ENCODE measurements at regions not wholly inside any gene's neighbourhood (a gene's known extent, or its start where the extent isn't known, plus 50 kb on each side); places are given as distances from the start of the nearest gene placed in this dataset.

- TF ChIP-seq ZFP3 (CRISPR knock-in tag; IDR thresholded peaks at IDR 0.05) (no peak), SNAI2 (CRISPR knock-in tag; IDR thresholded peaks at IDR 0.05) (no peak)
Observed at GRCh38 chr4:126750723-126751122, 882.0 kb upstream of the INTU start.
